ENCODE measurements at regions not wholly inside any gene's neighbourhood (a gene's known extent, or its start where the extent isn't known, plus 50 kb on each side); places are given as distances from the start of the nearest gene placed in this dataset.

DNA sequence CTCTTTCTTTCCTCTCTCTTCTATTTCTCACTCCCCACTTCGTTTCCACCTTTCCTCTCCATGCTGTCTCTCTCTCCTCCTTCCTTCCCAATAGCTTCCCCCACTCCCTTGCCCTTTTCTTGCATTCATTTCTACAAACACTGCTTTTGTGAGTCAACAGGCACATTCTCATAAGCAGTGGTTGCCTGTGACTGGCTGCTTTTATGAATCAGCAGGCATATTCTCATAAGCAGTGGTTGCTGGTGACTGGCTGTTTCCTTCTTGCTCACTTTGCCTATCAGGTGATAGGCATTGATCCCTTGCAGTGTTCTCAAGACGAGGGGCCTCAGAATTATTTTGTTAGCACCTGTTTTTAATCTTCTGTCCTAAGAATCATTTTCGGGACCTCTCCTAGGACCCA is 116.1 kb upstream of the ACTBL2 start:
- Histone ChIP-seq H3K79me2 (ENCODE audit: control insufficient read depth, low read length) (no peaks in the 10 kb centered on the region), H3K9me2 (replicated peaks; ENCODE audit: control insufficient read depth, low read length) (no peaks in the 10 kb centered on the region), H3K4me2 (ENCODE audit: low read length) (no peak overlapping the region), H3K4me3 (ENCODE audit: low read length) (no peak overlapping the region), H3K27me3 (ENCODE audit: control insufficient read depth, low read length) (no peaks in the 10 kb centered on the region), H3F3A (ENCODE audit: control insufficient read depth, insufficient read depth) (no peaks in the 10 kb centered on the region), H3K36me3 (ENCODE audit: control insufficient read depth, low read length) (no peaks in the 10 kb centered on the region), H3K27ac (ENCODE audit: low read depth, low read length) (no peak overlapping the region), H3K4me1 (ENCODE audit: control insufficient read depth, low read length) (no peaks in the 10 kb centered on the region), H4K20me1 (ENCODE audit: control insufficient read depth, insufficient read depth, low read depth, low read length) (no peaks in the 10 kb centered on the region), H3K9me3 (ENCODE audit: control insufficient read depth, insufficient read depth, low read length) (no peaks in the 10 kb centered on the region)
- TF ChIP-seq EZH2phosphoT487 (IDR thresholded peaks at IDR 0.05; ENCODE audit: borderline replicate concordance, low read length): no peak
- TF ChIP-seq, protein P1, sequence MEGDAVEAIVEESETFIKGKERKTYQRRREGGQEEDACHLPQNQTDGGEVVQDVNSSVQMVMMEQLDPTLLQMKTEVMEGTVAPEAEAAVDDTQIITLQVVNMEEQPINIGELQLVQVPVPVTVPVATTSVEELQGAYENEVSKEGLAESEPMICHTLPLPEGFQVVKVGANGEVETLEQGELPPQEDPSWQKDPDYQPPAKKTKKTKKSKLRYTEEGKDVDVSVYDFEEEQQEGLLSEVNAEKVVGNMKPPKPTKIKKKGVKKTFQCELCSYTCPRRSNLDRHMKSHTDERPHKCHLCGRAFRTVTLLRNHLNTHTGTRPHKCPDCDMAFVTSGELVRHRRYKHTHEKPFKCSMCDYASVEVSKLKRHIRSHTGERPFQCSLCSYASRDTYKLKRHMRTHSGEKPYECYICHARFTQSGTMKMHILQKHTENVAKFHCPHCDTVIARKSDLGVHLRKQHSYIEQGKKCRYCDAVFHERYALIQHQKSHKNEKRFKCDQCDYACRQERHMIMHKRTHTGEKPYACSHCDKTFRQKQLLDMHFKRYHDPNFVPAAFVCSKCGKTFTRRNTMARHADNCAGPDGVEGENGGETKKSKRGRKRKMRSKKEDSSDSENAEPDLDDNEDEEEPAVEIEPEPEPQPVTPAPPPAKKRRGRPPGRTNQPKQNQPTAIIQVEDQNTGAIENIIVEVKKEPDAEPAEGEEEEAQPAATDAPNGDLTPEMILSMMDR (IDR thresholded peaks at IDR 0.05; ENCODE audit: low read depth, low read length, poor library complexity, severe bottlenecking): no peak

DNA sequence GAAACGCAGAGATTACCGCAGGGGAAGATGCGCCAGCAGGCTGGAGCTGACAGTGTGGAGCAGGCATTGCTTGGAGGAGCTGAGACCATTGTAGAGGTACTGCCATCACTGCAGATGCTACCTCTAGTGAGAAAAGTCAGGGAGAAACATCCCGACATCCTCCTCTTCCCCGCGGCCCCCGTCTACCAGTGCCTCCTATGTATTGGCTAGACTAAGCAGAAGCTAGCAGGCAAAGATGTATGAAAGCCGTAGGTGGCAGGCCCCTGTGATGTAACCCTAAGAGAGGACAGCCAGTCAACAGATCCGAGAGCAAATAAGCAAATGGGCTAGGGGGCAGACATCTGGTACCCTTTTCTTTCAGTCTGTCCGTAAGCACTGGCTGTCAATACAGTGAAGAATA is 115.5 kb upstream of the ACTBL2 start:
- no peaks in the 10 kb centered on the region for H3K79me2 ChIP-seq (ENCODE audit: control insufficient read depth, low read length)
- no peaks in the 10 kb centered on the region for H3K9me2 ChIP-seq (replicated peaks; ENCODE audit: control insufficient read depth, low read length)
- no peaks in the 10 kb centered on the region for H4K20me1 ChIP-seq (ENCODE audit: control insufficient read depth, insufficient read depth, low read depth, low read length)
- no peak overlapping the region for H3K4me3 ChIP-seq (ENCODE audit: low read length)
- H3K27me3 ChIP-seq (ENCODE audit: control insufficient read depth, low read length): no peaks in the 10 kb centered on the region
- TF ChIP-seq EZH2phosphoT487 (IDR thresholded peaks at IDR 0.05; ENCODE audit: borderline replicate concordance, low read length): no peak
- TF ChIP-seq, protein P1 (IDR thresholded peaks at IDR 0.05; ENCODE audit: low read depth, low read length, poor library complexity, severe bottlenecking): no peak
- no peaks in the 10 kb centered on the region for H3K9me3 ChIP-seq (ENCODE audit: control insufficient read depth, insufficient read depth, low read length)
- H3F3A ChIP-seq (ENCODE audit: control insufficient read depth, insufficient read depth): no peaks in the 10 kb centered on the region
- no peak overlapping the region for H3K27ac ChIP-seq (ENCODE audit: low read depth, low read length)
- no peak overlapping the region for H3K4me2 ChIP-seq (ENCODE audit: low read length)
- no peaks in the 10 kb centered on the region for H3K36me3 ChIP-seq (ENCODE audit: control insufficient read depth, low read length)
- H3K4me1 ChIP-seq (ENCODE audit: control insufficient read depth, low read length): no peaks in the 10 kb centered on the region

DNA sequence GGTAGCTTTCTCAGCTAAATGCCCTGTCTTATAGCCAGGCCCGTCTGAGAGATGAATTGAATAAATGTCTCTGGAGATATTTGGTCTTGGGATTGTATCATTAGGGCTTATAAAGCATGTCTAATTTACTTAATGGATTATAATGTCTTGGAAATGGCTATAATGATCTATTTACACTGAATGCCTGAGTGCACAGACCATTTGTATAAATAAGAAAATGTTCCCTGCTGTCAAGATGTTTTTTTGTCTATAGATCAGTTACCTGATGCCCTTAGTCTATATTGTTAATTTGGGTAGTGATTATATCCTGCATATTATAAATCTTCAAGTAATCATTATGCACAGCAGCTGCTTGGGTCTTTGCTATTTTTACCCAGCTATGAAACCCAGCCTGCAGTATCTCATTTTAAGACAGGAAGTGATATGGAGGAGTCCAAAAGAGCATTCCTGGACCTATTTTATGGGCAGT is 112.9 kb upstream of the ACTBL2 start:
- Histone ChIP-seq H3F3A (ENCODE audit: control insufficient read depth, insufficient read depth) (no peaks in the 10 kb centered on the region), H3K9me2 (replicated peaks; ENCODE audit: control insufficient read depth, low read length) (no peaks in the 10 kb centered on the region), H3K79me2 (ENCODE audit: control insufficient read depth, low read length) (no peaks in the 10 kb centered on the region), H3K27me3 (ENCODE audit: control insufficient read depth, low read length) (no peaks in the 10 kb centered on the region), H3K36me3 (ENCODE audit: control insufficient read depth, low read length) (no peaks in the 10 kb centered on the region), H4K20me1 (ENCODE audit: control insufficient read depth, insufficient read depth, low read depth, low read length) (no peaks in the 10 kb centered on the region), H3K9me3 (ENCODE audit: control insufficient read depth, insufficient read depth, low read length) (no peaks in the 10 kb centered on the region), H3K4me3 (ENCODE audit: low read length) (no peak overlapping the region), H3K27ac (ENCODE audit: low read depth, low read length) (no peak overlapping the region), H3K4me1 (ENCODE audit: control insufficient read depth, low read length) (no peaks in the 10 kb centered on the region), H3K4me2 (ENCODE audit: low read length) (no peak overlapping the region)
- TF ChIP-seq, protein P1 (IDR thresholded peaks at IDR 0.05; ENCODE audit: low read depth, low read length, poor library complexity, severe bottlenecking): no peak
- no peak for TF ChIP-seq EZH2phosphoT487 (IDR thresholded peaks at IDR 0.05; ENCODE audit: borderline replicate concordance, low read length)

All from DOHH2 (cell line).